ENCODE measurements at regions not wholly inside any gene's neighbourhood (a gene's known extent, or its start where the extent isn't known, plus 50 kb on each side); places are given as distances from the start of the nearest gene placed in this dataset.

- no CpG with 5 or more reads among the region's 1 CpG for WGBS (ENCODE audit: insufficient coverage)
- H3K4me1 ChIP-seq (ENCODE audit: control insufficient read depth, insufficient read depth, low read length), result no peaks in the 10 kb centered on the region
- H3K36me3 ChIP-seq (ENCODE audit: control insufficient read depth, insufficient read depth, low read length), result no peaks in the 10 kb centered on the region
- no peaks in the 10 kb centered on the region for H3K9me3 ChIP-seq (ENCODE audit: control insufficient read depth, insufficient read depth, low read length)
- H3K4me3 ChIP-seq (ENCODE audit: low read depth, low read length), result no peak overlapping the region
- no peaks in the 10 kb centered on the region for H3K27me3 ChIP-seq (ENCODE audit: control insufficient read depth, insufficient read depth, low read length)
- no peak overlapping the region for H3K27ac ChIP-seq (ENCODE audit: low read depth, low read length)
- no peak for DNase-seq (ENCODE audit: low read depth in 4 of 6, low spot score in 6 of 6)
Measured at GRCh38 chr7:20927976-20928375, 141.3 kb upstream of the SP8 start.

- DNase-seq (ENCODE audit: low read depth in 4 of 6, low spot score in 6 of 6), result no peak
- Histone ChIP-seq H3K27ac (ENCODE audit: low read depth, low read length) (no peak overlapping the region), H3K27me3 (ENCODE audit: control insufficient read depth, insufficient read depth, low read length) (no peaks in the 10 kb centered on the region), H3K4me1 (ENCODE audit: control insufficient read depth, insufficient read depth, low read length) (no peaks in the 10 kb centered on the region), H3K4me3 (ENCODE audit: low read depth, low read length) (no peak overlapping the region), H3K36me3 (ENCODE audit: control insufficient read depth, insufficient read depth, low read length) (no peaks in the 10 kb centered on the region), H3K9me3 (ENCODE audit: control insufficient read depth, insufficient read depth, low read length) (no peaks in the 10 kb centered on the region)
- WGBS (ENCODE audit: insufficient coverage), result 100% methylated on average over 3 of the region's 4 CpGs
Measured at GRCh38 chr7:20929199-20929598, 142.5 kb upstream of the SP8 start.

- no peaks in the 10 kb centered on the region for H3K9me3 ChIP-seq (ENCODE audit: control insufficient read depth, insufficient read depth, low read length)
- H3K27me3 ChIP-seq (ENCODE audit: control insufficient read depth, insufficient read depth, low read length), result no peaks in the 10 kb centered on the region
- DNase-seq (ENCODE audit: low read depth in 4 of 6, low spot score in 6 of 6), result no peak
- no peak overlapping the region for H3K27ac ChIP-seq (ENCODE audit: low read depth, low read length)
- WGBS (ENCODE audit: insufficient coverage), result no CpG with 5 or more reads among the region's 3 CpGs
- no peak overlapping the region for H3K4me3 ChIP-seq (ENCODE audit: low read depth, low read length)
- H3K4me1 ChIP-seq (ENCODE audit: control insufficient read depth, insufficient read depth, low read length), result no peaks in the 10 kb centered on the region
- no peaks in the 10 kb centered on the region for H3K36me3 ChIP-seq (ENCODE audit: control insufficient read depth, insufficient read depth, low read length)
Measured at GRCh38 chr7:20931739-20932138, 145.1 kb upstream of the SP8 start.

- 83% methylated on average over 1 of the region's 7 CpGs for WGBS (ENCODE audit: insufficient coverage)
- Histone ChIP-seq H3K36me3 (ENCODE audit: control insufficient read depth, insufficient read depth, low read length) (no peaks in the 10 kb centered on the region), H3K4me3 (ENCODE audit: low read depth, low read length) (no peak overlapping the region), H3K27ac (ENCODE audit: low read depth, low read length) (no peak overlapping the region), H3K4me1 (ENCODE audit: control insufficient read depth, insufficient read depth, low read length) (no peaks in the 10 kb centered on the region), H3K27me3 (ENCODE audit: control insufficient read depth, insufficient read depth, low read length) (no peaks in the 10 kb centered on the region), H3K9me3 (ENCODE audit: control insufficient read depth, insufficient read depth, low read length) (no peaks in the 10 kb centered on the region)
- DNase-seq (ENCODE audit: low read depth in 4 of 6, low spot score in 6 of 6), result peak in 1 of 6 donors; percentile 27
Measured at GRCh38 chr7:20932785-20933527, 146.3 kb upstream of the SP8 start.

- Histone ChIP-seq H3K27me3 (ENCODE audit: control insufficient read depth, insufficient read depth, low read length) (no peaks in the 10 kb centered on the region), H3K27ac (ENCODE audit: low read depth, low read length) (no peak overlapping the region), H3K9me3 (ENCODE audit: control insufficient read depth, insufficient read depth, low read length) (no peaks in the 10 kb centered on the region), H3K4me1 (ENCODE audit: control insufficient read depth, insufficient read depth, low read length) (no peaks in the 10 kb centered on the region), H3K4me3 (ENCODE audit: low read depth, low read length) (no peak overlapping the region), H3K36me3 (ENCODE audit: control insufficient read depth, insufficient read depth, low read length) (no peaks in the 10 kb centered on the region)
- DNase-seq (ENCODE audit: low read depth in 4 of 6, low spot score in 6 of 6), result peak in 1 of 6 donors; percentile 10
- no CpG with 5 or more reads among the region's 2 CpGs for WGBS (ENCODE audit: insufficient coverage)
Measured at GRCh38 chr7:20945451-20945850, 158.8 kb upstream of the SP8 start.

- Histone ChIP-seq H3K27me3 (ENCODE audit: control insufficient read depth, insufficient read depth, low read length) (no peaks in the 10 kb centered on the region), H3K4me3 (ENCODE audit: low read depth, low read length) (no peak overlapping the region), H3K36me3 (ENCODE audit: control insufficient read depth, insufficient read depth, low read length) (no peaks in the 10 kb centered on the region), H3K4me1 (ENCODE audit: control insufficient read depth, insufficient read depth, low read length) (no peaks in the 10 kb centered on the region), H3K9me3 (ENCODE audit: control insufficient read depth, insufficient read depth, low read length) (no peaks in the 10 kb centered on the region), H3K27ac (ENCODE audit: low read depth, low read length) (no peak overlapping the region)
- no peak for DNase-seq (ENCODE audit: low read depth in 4 of 6, low spot score in 6 of 6)
- WGBS (ENCODE audit: insufficient coverage), result 65% methylated on average over 2 of the region's 3 CpGs
Measured at GRCh38 chr7:20952916-20953315, 166.2 kb upstream of the SP8 start.

GRCh38 chr7:20954711-20955619, 168.3 kb upstream of the SP8 start:
- no peak overlapping the region for H3K27ac ChIP-seq (ENCODE audit: low read depth, low read length)
- no peaks in the 10 kb centered on the region for H3K9me3 ChIP-seq (ENCODE audit: control insufficient read depth, insufficient read depth, low read length)
- DNase-seq (ENCODE audit: low read depth in 4 of 6, low spot score in 6 of 6), result no peak
- H3K36me3 ChIP-seq (ENCODE audit: control insufficient read depth, insufficient read depth, low read length), result no peaks in the 10 kb centered on the region
- H3K27me3 ChIP-seq (ENCODE audit: control insufficient read depth, insufficient read depth, low read length), result no peaks in the 10 kb centered on the region
- 43% methylated on average over 1 of the region's 4 CpGs for whole genome bisulfite sequencing (ENCODE audit: insufficient coverage)
- no peaks in the 10 kb centered on the region for H3K4me1 ChIP-seq (ENCODE audit: control insufficient read depth, insufficient read depth, low read length)
- no peak overlapping the region for H3K4me3 ChIP-seq (ENCODE audit: low read depth, low read length)

GRCh38 chr7:20958572-20958971, 171.9 kb upstream of the SP8 start:
- no CpG with 5 or more reads among the region's 3 CpGs for WGBS (ENCODE audit: insufficient coverage)

GRCh38 chr7:20959281-20959680, 172.6 kb upstream of the SP8 start:
- H3K4me3 ChIP-seq (ENCODE audit: low read depth, low read length), result no peak overlapping the region
- H3K4me1 ChIP-seq (ENCODE audit: control insufficient read depth, insufficient read depth, low read length), result no peaks in the 10 kb centered on the region
- no peaks in the 10 kb centered on the region for H3K27me3 ChIP-seq (ENCODE audit: control insufficient read depth, insufficient read depth, low read length)
- no peak for DNase-seq (ENCODE audit: low read depth in 4 of 6, low spot score in 6 of 6)
- no peaks in the 10 kb centered on the region for H3K9me3 ChIP-seq (ENCODE audit: control insufficient read depth, insufficient read depth, low read length)
- no peak overlapping the region for H3K27ac ChIP-seq (ENCODE audit: low read depth, low read length)
- H3K36me3 ChIP-seq (ENCODE audit: control insufficient read depth, insufficient read depth, low read length), result no peaks in the 10 kb centered on the region
- WGBS (ENCODE audit: insufficient coverage), result no CpG with 5 or more reads among the region's 1 CpG

More at GRCh38 chr7:20958572-20958971, 171.9 kb upstream of the SP8 start:
- DNase-seq (ENCODE audit: low read depth in 4 of 6, low spot score in 6 of 6), result peak in 2 of 6 donors; percentile 42 to 82
- H3K4me1 ChIP-seq (ENCODE audit: control insufficient read depth, insufficient read depth, low read length), result no peaks in the 10 kb centered on the region
- H3K36me3 ChIP-seq (ENCODE audit: control insufficient read depth, insufficient read depth, low read length), result no peaks in the 10 kb centered on the region
- H3K27me3 ChIP-seq (ENCODE audit: control insufficient read depth, insufficient read depth, low read length), result no peaks in the 10 kb centered on the region
- H3K4me3 ChIP-seq (ENCODE audit: low read depth, low read length), result no peak overlapping the region
- no peak overlapping the region for H3K27ac ChIP-seq (ENCODE audit: low read depth, low read length)
- no peaks in the 10 kb centered on the region for H3K9me3 ChIP-seq (ENCODE audit: control insufficient read depth, insufficient read depth, low read length)

All from spinal cord (tissue), 9 donors.